ENCODE measurements at regions not wholly inside any gene's neighbourhood (a gene's known extent, or its start where the extent isn't known, plus 50 kb on each side); places are given as distances from the start of the nearest gene placed in this dataset.

DNA sequence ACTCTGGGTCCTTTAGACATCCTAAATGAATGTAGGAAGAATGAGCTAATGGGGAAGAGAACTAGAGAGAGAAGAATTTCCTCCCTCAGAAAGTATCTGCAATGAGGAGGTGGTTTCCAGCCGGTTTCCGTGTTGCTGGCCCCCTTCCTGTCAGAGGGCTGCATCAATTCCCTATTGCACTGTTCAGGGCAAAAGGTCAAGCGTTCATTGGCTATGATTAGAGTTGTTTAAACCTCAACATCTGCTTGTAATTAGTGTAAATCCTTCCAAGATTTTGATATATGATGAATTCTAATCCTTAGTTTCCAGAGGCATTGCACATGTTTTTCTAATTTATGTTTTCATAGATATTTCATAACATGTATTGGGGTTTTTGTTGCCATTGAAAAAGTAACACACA is 107.3 kb upstream of the SGCE start:
- H3K36me3 ChIP-seq (ENCODE audit: control insufficient read depth in 2 of 2, extremely low read depth in 1 of 2, insufficient read depth in 2 of 2, low read length in 2 of 2), result no peaks in the 10 kb centered on the region
- H3K9ac ChIP-seq (replicated peaks; ENCODE audit: extremely low read depth, insufficient read depth, low read length), result no peak overlapping the region
- no peaks in the 10 kb centered on the region for H3K9me1 ChIP-seq (replicated peaks; ENCODE audit: control insufficient read depth, extremely low read depth, insufficient read depth, low read length)
- ChIA-PET CTCF (interaction anchor here (1.4 to 2.0 kb wide), 3 partner anchors 12 to 314 kb away, joined by 3 to 6 read pairs (median 3); no protein-coding TSS in a partner anchor), POLR2A (no interaction called here)
- H3K79me2 ChIP-seq (ENCODE audit: control insufficient read depth, insufficient read depth, low read length), result no peaks in the 10 kb centered on the region
- FAIRE-seq, result no peak
- intact Hi-C loops (cut with micrococcal nuclease), result no loop called here
- H3K9me3 ChIP-seq (replicated peaks; ENCODE audit: control insufficient read depth, insufficient read depth, low read length), result no peaks in the 10 kb centered on the region
- no peaks in the 10 kb centered on the region for H3K27me3 ChIP-seq (ENCODE audit: control insufficient read depth in 2 of 2, insufficient read depth in 2 of 2, low read length in 2 of 2)
- dilution Hi-C loops (cut with MboI; ENCODE audit: extremely low pct_ligation_motif_present, low sequenced_read_pairs), result no loop called here
- no peaks in the 10 kb centered on the region for H3K4me1 ChIP-seq (ENCODE audit: control insufficient read depth, extremely low read depth, insufficient read depth, low read length)
- no peak overlapping the region for H3K4me2 ChIP-seq (ENCODE audit: insufficient read depth, low read length)
- H2AFZ ChIP-seq (ENCODE audit: low read depth, low read length), result no peak overlapping the region
- no peak overlapping the region for H3K4me3 ChIP-seq (replicated peaks in 1 of 3; ENCODE audit: insufficient read depth in 1 of 3, low read depth in 1 of 3, low read length in 3 of 3)
- no peaks in the 10 kb centered on the region for H4K20me1 ChIP-seq (replicated peaks; ENCODE audit: control insufficient read depth, extremely low read depth, insufficient read depth, low read length)
- BruUV-seq (replicated peaks), result no TSS peak
- TF ChIP-seq EZH2 (IDR thresholded peaks at IDR 0.05; ENCODE audit: borderline replicate concordance, low read depth, low read length, severe bottlenecking) (no peak), POLR2AphosphoS5 (IDR thresholded peaks at IDR 0.05; ENCODE audit: insufficient read depth, low read depth, low read length) (no peak), FOS (IDR thresholded peaks at IDR 0.05; ENCODE audit: borderline replicate concordance, insufficient read depth, low read length) (no peak), GATA2 (IDR thresholded peaks at IDR 0.05; ENCODE audit: insufficient read depth, insufficient read length, low read depth, low read length) (no peak), POLR2A (IDR thresholded peaks at IDR 0.05; ENCODE audit: low read depth, low read length) (no peak), MYC (IDR thresholded peaks at IDR 0.05; ENCODE audit: low read depth, low read length) (no peak), JUN (IDR thresholded peaks at IDR 0.05; ENCODE audit: borderline replicate concordance, insufficient read depth, insufficient read length, low read depth) (no peak)
- TF ChIP-seq, protein P1, sequence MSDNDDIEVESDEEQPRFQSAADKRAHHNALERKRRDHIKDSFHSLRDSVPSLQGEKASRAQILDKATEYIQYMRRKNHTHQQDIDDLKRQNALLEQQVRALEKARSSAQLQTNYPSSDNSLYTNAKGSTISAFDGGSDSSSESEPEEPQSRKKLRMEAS (IDR thresholded peaks at IDR 0.05; ENCODE audit: insufficient read depth, insufficient read length), result no peak
- TF ChIP-seq, protein P2, sequence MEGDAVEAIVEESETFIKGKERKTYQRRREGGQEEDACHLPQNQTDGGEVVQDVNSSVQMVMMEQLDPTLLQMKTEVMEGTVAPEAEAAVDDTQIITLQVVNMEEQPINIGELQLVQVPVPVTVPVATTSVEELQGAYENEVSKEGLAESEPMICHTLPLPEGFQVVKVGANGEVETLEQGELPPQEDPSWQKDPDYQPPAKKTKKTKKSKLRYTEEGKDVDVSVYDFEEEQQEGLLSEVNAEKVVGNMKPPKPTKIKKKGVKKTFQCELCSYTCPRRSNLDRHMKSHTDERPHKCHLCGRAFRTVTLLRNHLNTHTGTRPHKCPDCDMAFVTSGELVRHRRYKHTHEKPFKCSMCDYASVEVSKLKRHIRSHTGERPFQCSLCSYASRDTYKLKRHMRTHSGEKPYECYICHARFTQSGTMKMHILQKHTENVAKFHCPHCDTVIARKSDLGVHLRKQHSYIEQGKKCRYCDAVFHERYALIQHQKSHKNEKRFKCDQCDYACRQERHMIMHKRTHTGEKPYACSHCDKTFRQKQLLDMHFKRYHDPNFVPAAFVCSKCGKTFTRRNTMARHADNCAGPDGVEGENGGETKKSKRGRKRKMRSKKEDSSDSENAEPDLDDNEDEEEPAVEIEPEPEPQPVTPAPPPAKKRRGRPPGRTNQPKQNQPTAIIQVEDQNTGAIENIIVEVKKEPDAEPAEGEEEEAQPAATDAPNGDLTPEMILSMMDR (IDR thresholded peaks at IDR 0.05; ENCODE audit: extremely low read depth in 1 of 2, insufficient read depth in 1 of 2, low read depth in 1 of 2, low read length in 2 of 2), result no peak
- DNase-seq (ENCODE audit: low read depth, low spot score), result peak; percentile 12
- H3K27ac ChIP-seq (ENCODE audit: insufficient read depth, low read depth, low read length), result no peak overlapping the region
